Colonic mucosa (tissue), 4 donors: ENCODE measurements at regions not wholly inside any gene's neighbourhood (a gene's known extent, or its start where the extent isn't known, plus 50 kb on each side); places are given as distances from the start of the nearest gene placed in this dataset.

Experiments used
- DNase-seq: peaks from one replicate; pipeline ENCODE4 v3.0.0-alpha.2; 2020
- H3K27ac ChIP-seq: fragments of 200-600 bp; one replicate; pipeline ENCODE4 v1.8.0; 2021
- H3K27me3 ChIP-seq: fragments of 200-600 bp; one replicate; pipeline ENCODE4 v1.8.0; 2021
- H3K36me3 ChIP-seq: fragments of 200-600 bp; one replicate; pipeline ENCODE4 v1.8.0; 2021
- H3K4me1 ChIP-seq: fragments of 200-600 bp; one replicate; pipeline ENCODE4 v1.8.0; 2021; ENCODE audit warnings: mild to moderate bottlenecking
- H3K4me3 ChIP-seq: fragments of 200-600 bp; one replicate; pipeline ENCODE4 v1.8.0; 2021
- H3K9ac ChIP-seq, 2 donors: one replicate each; pipeline ENCODE4 v1.7.0; 2013; ENCODE audit warnings: control low read depth in 2 of 2, low read depth in 2 of 2, low read length in 2 of 2
- H3K9me3 ChIP-seq: fragments of 200-600 bp; one replicate; pipeline ENCODE4 v1.8.0; 2021
- intact Hi-C: fragments of 100-400 bp; cut with DNase I; formaldehyde crosslinking; loops from one replicate; pipeline ENCODE4 v1.14.1; 2022
- TF ChIP-seq, protein P1 (sequence below): fragments of 200-600 bp; IDR thresholded peaks from one replicate; pipeline ENCODE4 v1.8.0; 2022; ENCODE audit warnings: antibody characterized with exemption, mild to moderate bottlenecking
- donor health status: healthy.
- donor health status: DM: no; HTN: no; CAD: no.
- donor health status: DM: no; HTN: no; CAD: no.

DNA sequence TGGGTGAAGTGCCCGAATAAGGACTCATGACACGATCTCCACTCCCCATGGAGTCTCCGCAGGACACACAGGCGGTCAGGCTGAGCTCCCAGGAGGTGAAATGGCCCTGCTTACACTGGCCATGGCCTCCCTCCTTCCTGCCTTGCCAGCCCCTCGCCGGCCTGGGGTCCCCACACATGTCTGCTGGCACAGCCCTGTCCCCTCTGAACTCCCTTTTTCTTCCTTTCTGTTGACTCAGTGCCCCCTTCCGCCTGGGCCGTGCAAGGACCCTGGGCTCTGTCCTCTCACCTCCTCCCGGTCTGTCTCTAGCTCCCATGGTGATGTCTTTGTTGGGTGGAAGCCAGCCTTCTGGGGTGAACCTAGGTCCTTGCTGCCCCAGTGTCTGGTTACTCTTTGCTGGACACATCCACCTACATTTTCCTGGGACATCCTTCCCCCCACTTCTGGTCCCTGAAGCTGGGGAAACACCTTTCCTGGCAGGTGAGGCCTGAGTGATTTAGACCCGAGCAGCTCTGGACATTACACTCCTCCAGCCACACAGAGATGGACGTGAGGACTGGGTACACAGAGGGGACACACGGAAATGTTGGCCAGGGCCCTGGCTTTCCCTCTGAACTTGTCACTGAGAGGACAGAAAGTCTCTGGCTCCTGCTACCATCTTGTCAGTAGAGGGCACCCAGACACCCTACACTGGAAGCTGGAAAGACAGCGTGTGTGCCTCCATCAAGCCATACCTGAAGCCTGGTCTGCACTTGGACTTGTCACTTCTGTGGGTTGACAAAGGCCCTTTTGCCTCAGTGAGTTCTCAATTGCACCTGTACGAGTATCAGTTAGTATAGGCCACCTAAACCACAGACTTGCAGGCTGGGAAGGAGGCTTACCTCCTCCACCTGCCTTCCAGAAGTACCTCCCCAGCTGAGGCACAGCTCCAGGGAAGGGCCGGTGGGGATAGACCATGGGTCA is 864.3 kb downstream of the TBC1D22A start:
- TF ChIP-seq, protein P1, sequence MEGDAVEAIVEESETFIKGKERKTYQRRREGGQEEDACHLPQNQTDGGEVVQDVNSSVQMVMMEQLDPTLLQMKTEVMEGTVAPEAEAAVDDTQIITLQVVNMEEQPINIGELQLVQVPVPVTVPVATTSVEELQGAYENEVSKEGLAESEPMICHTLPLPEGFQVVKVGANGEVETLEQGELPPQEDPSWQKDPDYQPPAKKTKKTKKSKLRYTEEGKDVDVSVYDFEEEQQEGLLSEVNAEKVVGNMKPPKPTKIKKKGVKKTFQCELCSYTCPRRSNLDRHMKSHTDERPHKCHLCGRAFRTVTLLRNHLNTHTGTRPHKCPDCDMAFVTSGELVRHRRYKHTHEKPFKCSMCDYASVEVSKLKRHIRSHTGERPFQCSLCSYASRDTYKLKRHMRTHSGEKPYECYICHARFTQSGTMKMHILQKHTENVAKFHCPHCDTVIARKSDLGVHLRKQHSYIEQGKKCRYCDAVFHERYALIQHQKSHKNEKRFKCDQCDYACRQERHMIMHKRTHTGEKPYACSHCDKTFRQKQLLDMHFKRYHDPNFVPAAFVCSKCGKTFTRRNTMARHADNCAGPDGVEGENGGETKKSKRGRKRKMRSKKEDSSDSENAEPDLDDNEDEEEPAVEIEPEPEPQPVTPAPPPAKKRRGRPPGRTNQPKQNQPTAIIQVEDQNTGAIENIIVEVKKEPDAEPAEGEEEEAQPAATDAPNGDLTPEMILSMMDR, result no peak

DNA sequence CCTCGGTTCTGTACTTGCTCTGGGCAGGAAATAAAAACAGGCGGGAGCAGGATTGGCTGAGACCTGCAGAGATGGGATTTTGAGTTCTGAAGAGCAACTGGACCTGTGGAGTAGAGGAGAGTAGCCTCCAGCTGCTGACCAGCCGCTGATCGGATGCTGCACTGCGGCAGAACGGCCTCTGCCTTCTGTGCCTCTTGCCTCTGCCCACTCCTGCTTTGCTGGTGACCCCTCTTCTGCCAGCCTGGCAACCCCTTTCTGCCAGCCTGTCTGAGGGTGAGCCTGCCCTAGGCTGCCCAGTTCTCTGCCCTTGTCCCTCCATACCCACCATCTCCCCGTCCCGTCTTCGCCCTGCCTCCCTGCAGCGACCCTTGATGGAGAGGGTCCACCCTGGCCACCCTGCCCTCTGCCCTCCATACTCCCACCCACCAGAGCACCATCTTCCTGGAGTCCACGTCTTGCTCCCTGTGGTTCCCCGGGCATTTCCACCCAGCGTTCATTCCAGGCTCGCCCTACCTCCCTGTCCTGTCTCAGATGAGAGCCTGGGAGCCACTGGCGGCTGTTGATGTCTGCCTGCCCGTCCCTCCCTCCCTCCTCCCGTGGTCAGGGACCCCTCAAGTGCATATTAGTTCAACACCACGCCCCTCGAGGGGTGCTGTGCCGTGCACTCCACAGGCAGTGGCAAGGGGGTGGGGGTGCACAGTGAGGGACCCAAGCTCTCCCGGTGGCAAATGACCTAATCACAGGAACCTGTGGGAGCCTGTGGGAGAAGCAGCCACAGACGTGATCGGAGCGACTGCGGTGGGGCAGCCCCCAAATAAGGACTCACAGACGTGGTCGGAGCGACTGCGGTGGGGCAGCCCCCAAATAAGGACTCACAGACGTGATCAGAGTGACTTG is 863.3 kb downstream of the TBC1D22A start:
- Histone ChIP-seq H3K9ac (no peak overlapping the region), H3K27ac (no peak overlapping the region), H3K4me1 (no peaks in the 10 kb centered on the region), H3K9me3 (no peaks in the 10 kb centered on the region), H3K27me3 (no peaks in the 10 kb centered on the region), H3K4me3 (no peak overlapping the region), H3K36me3 (no peaks in the 10 kb centered on the region)
- no peak for DNase-seq
- intact Hi-C loops, result no loop called here
- TF ChIP-seq, protein P1, result no peak

More for the DNA sequence above, 864.3 kb downstream of the TBC1D22A start:
- H3K27ac ChIP-seq, result no peak overlapping the region
- no peak for DNase-seq
- H3K36me3 ChIP-seq, result no peaks in the 10 kb centered on the region
- no peaks in the 10 kb centered on the region for H3K27me3 ChIP-seq
- H3K9me3 ChIP-seq, result no peaks in the 10 kb centered on the region
- no peak overlapping the region for H3K9ac ChIP-seq
- no peaks in the 10 kb centered on the region for H3K4me1 ChIP-seq
- no peak overlapping the region for H3K4me3 ChIP-seq
- intact Hi-C loops, result no loop called here

DNA sequence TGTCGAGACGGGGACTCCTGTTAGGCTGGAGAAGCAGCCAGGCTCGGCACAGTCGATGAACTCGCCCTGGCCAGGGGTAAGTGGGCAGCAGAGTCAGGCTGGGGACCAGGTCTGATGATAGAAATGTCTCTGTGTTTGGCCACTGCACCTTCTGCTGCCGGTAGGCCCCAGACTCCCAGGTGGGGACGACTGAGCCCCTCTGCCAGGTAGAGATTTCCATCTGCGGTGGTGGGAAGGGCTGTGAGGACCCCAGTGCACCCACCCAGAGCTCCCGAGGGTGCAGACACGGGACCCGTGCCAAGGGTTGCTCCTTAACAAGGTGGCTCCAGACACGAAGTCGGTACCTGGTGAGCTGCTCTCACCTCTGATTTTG is 862.5 kb downstream of the TBC1D22A start:
- Histone ChIP-seq H3K4me1 (no peaks in the 10 kb centered on the region), H3K9me3 (no peaks in the 10 kb centered on the region), H3K4me3 (no peak overlapping the region), H3K36me3 (no peaks in the 10 kb centered on the region), H3K9ac (no peak overlapping the region), H3K27me3 (no peaks in the 10 kb centered on the region), H3K27ac (no peak overlapping the region)
- DNase-seq, result no peak
- TF ChIP-seq, protein P1, result no peak
- intact Hi-C loops, result no loop called here

DNA sequence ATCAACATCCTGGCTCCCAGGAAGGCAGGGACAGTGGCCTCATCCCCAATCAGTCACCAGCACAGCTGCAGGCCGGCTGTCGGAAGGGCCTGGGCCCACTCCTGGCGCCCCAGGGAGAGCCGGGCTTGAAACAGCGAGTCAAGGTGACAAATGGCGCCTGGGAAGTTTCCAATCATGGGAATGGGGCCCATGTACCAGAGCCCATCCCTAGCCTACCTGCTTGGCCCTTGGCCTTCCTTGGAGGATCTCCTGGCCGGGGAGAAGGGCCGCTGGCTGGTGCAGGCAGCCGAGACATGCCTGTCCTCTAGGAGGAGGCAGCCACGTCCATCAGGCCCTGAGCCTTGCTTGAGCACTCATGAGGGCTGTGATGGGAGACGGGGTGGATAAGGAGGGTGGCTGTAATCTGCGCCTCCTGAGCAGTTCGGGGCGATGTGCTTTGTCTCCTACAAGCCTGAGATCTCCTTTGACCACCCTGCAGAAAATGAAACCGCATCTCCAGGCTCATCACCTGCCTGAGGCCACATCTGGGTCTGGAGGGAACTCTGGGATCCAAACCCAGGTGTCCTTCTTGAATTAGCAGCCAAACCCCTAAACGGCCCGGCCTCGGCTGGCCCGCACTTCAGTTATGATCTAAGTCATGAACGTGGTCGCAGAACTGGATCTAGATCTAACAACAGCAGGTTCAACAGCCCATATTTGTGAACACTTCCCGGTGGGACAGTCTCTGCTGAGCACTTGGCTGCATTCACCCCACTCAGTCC is 862.0 kb downstream of the TBC1D22A start:
- no peak for DNase-seq
- Histone ChIP-seq H3K4me1 (no peaks in the 10 kb centered on the region), H3K27me3 (no peaks in the 10 kb centered on the region), H3K9ac (no peak overlapping the region), H3K9me3 (no peaks in the 10 kb centered on the region), H3K27ac (no peak overlapping the region), H3K36me3 (no peaks in the 10 kb centered on the region), H3K4me3 (no peak overlapping the region)
- intact Hi-C loops, result no loop called here
- TF ChIP-seq, protein P1, result no peak

- Histone ChIP-seq H3K4me3 (no peak overlapping the region), H3K36me3 (no peaks in the 10 kb centered on the region), H3K9ac (no peak overlapping the region), H3K27ac (no peak overlapping the region), H3K9me3 (no peaks in the 10 kb centered on the region), H3K27me3 (no peaks in the 10 kb centered on the region), H3K4me1 (no peaks in the 10 kb centered on the region)
- intact Hi-C loops, result no loop called here
- TF ChIP-seq, protein P1, result no peak
- DNase-seq, result peak; percentile 11
These were observed 861.3 kb downstream of the TBC1D22A start for GRCh38 chr22:47623763-47624148.
